Liver (tissue), 8 donors: ENCODE measurements at regions not wholly inside any gene's neighbourhood (a gene's known extent, or its start where the extent isn't known, plus 50 kb on each side); places are given as distances from the start of the nearest gene placed in this dataset.

ENCODE experiments used
- DNase-seq: peaks from one replicate; pipeline ENCODE4 v3.0.0-alpha.2; 2017; ENCODE audit warnings: low spot score
- H3K27ac ChIP-seq, 2 donors: one replicate each; pipeline ENCODE4 v1.7.0; 2013; ENCODE audit warnings: inconsistent platforms in 2 of 2, low read length in 2 of 2, control low read depth in 1 of 2, low read depth in 1 of 2, mild to moderate bottlenecking in 1 of 2
- H3K27me3 ChIP-seq, 4 donors: one replicate each; pipeline versions ENCODE4 v1.6.1 to v1.7.0; 2013; ENCODE audit warnings: low read length in 3 of 4, inconsistent platforms in 1 of 4, mild to moderate bottlenecking in 1 of 4, moderate library complexity in 1 of 4; ENCODE audit not compliant: control insufficient read depth in 4 of 4, insufficient read depth in 4 of 4
- H3K36me3 ChIP-seq, 4 donors: one replicate each; pipeline versions ENCODE4 v1.6.1 to v1.7.0; 2013; ENCODE audit warnings: low read length in 3 of 4, mild to moderate bottlenecking in 3 of 4, low read depth in 1 of 4, moderate library complexity in 1 of 4; ENCODE audit not compliant: control insufficient read depth in 4 of 4, insufficient read depth in 3 of 4
- H3K4me1 ChIP-seq, 4 donors: one replicate each; pipeline versions ENCODE4 v1.6.1 to v1.7.0; 2013; ENCODE audit warnings: low read length in 3 of 4, mild to moderate bottlenecking in 3 of 4, moderate library complexity in 1 of 4; ENCODE audit not compliant: control insufficient read depth in 4 of 4, insufficient read depth in 4 of 4
- H3K4me3 ChIP-seq, 3 donors: one replicate each; pipeline versions ENCODE4 v1.6.1 to v1.7.0; 2013; ENCODE audit warnings: low read length in 3 of 3, control low read depth in 1 of 3, low read depth in 1 of 3, mild to moderate bottlenecking in 1 of 3
- H3K9ac ChIP-seq, 2 donors: one replicate each; pipeline ENCODE4 v1.7.0; 2013; ENCODE audit warnings: low read length in 2 of 2, mild to moderate bottlenecking in 2 of 2, moderate library complexity in 2 of 2, control low read depth in 1 of 2, low read depth in 1 of 2
- H3K9me3 ChIP-seq, 4 donors: one replicate each; pipeline versions ENCODE4 v1.6.1 to v1.7.0; 2013; ENCODE audit warnings: low read length in 3 of 4; ENCODE audit not compliant: control insufficient read depth in 4 of 4
- ATF3 ChIP-seq: IDR thresholded peaks from 2 replicates; pipeline ENCODE4 v1.6.1; 2016; ENCODE audit warnings: antibody characterized with exemption
- CTCF ChIP-seq: fragments of 150-350 bp; IDR thresholded peaks from 2 replicates; pipeline ENCODE4 v1.5.1; 2017; ENCODE audit warnings: improper control_type of control experiment, low read depth, low read length; ENCODE audit not compliant: missing input control
- EGR1 ChIP-seq, 2 donors: IDR thresholded peaks; 2 replicates each; pipeline ENCODE4 v1.6.1; 2016 to 2018; ENCODE audit warnings: antibody characterized with exemption in 2 of 2, low read depth in 2 of 2
- FOXA1 ChIP-seq: IDR thresholded peaks from 2 replicates; pipeline ENCODE4 v1.6.1; 2016; ENCODE audit warnings: antibody characterized with exemption
- FOXA2 ChIP-seq: IDR thresholded peaks from 2 replicates; pipeline ENCODE4 v1.6.1; 2016; ENCODE audit warnings: antibody characterized with exemption
- GABPA ChIP-seq, 2 donors: IDR thresholded peaks in 1 of 2; conservative IDR thresholded peaks in 1 of 2; 2 replicates each; pipeline ENCODE4 v1.6.1; 2016; ENCODE audit warnings: antibody characterized with exemption in 2 of 2, mild to moderate bottlenecking in 1 of 2, moderate library complexity in 1 of 2
- HNF4A ChIP-seq, 2 donors: conservative IDR thresholded peaks; 2 replicates each; pipeline ENCODE4 v1.6.1; 2016; ENCODE audit warnings: antibody characterized with exemption in 2 of 2, mild to moderate bottlenecking in 2 of 2
- HNF4G ChIP-seq: IDR thresholded peaks from 2 replicates; pipeline ENCODE4 v1.6.1; 2016; ENCODE audit warnings: antibody characterized with exemption
- JUND ChIP-seq, 2 donors: IDR thresholded peaks; 2 replicates each; pipeline ENCODE4 v1.6.1; 2016; ENCODE audit warnings: antibody characterized with exemption in 2 of 2
- NR2F2 ChIP-seq: IDR thresholded peaks from 2 replicates; pipeline ENCODE4 v1.6.1; 2016; ENCODE audit warnings: antibody characterized with exemption
- RAD21 ChIP-seq, 2 donors: IDR thresholded peaks; 2 replicates each; pipeline ENCODE4 v1.6.1; 2016; ENCODE audit warnings: antibody characterized with exemption in 2 of 2, mild to moderate bottlenecking in 2 of 2
- RXRA ChIP-seq, 2 donors: IDR thresholded peaks; 2 replicates each; pipeline ENCODE4 v1.6.1; 2017 to 2018; ENCODE audit warnings: antibody characterized with exemption in 2 of 2, mild to moderate bottlenecking in 1 of 2
- SP1 ChIP-seq: IDR thresholded peaks from 2 replicates; pipeline ENCODE4 v1.6.1; 2018; ENCODE audit warnings: antibody characterized with exemption, mild to moderate bottlenecking
- TAF1 ChIP-seq: conservative IDR thresholded peaks from 2 replicates; pipeline ENCODE4 v1.6.1; 2016; ENCODE audit warnings: antibody characterized with exemption, mild to moderate bottlenecking
- YY1 ChIP-seq: IDR thresholded peaks from 2 replicates; pipeline ENCODE4 v1.6.1; 2016; ENCODE audit warnings: antibody characterized with exemption, mild to moderate bottlenecking
- WGBS: extraction: QIAGEN DNeasy Blood & Tissue Kit; methylation state at CpG from one replicate; pipeline ENCODE4 v1.1.7; 2013; 5-methylcytosine and 5-hydroxymethylcytosine counted together
- TF ChIP-seq, protein P1 (sequence below): IDR thresholded peaks from 2 replicates; pipeline ENCODE4 v1.6.1; 2016; ENCODE audit warnings: antibody characterized with exemption
- TF ChIP-seq, protein P2 (sequence below): IDR thresholded peaks from 2 replicates; pipeline ENCODE4 v1.6.1; 2016; ENCODE audit warnings: antibody characterized with exemption, mild to moderate bottlenecking
- TF ChIP-seq, protein P3 (sequence below): IDR thresholded peaks from 2 replicates; pipeline ENCODE4 v1.6.1; 2016; ENCODE audit warnings: antibody characterized with exemption
- donor health status: healthy.
- donor health status: healthy.
- donor health status: healthy.
- donor health status: healthy.
- donor health status: healthy.

GRCh38 chr7:124577256-124577655, 188.3 kb downstream of the GPR37 start:
- Histone ChIP-seq H3K4me3 (no peak overlapping the region), H3K36me3 (no peaks in the 10 kb centered on the region), H3K27ac (no peak overlapping the region), H3K27me3 (no peaks in the 10 kb centered on the region), H3K9me3 (no peaks in the 10 kb centered on the region), H3K9ac (no peak overlapping the region), H3K4me1 (no peaks in the 10 kb centered on the region)
- TF ChIP-seq SP1 (no peak), HNF4G (no peak), YY1 (no peak), RAD21 (IDR thresholded peaks at IDR 0.05) (no peak)
- DNase-seq: no peak
- WGBS: 75% methylated on average over 2 of the region's 2 CpGs

- no peak overlapping the region for H3K27ac ChIP-seq
- no peak overlapping the region for H3K4me3 ChIP-seq
- H3K27me3 ChIP-seq: no peaks in the 10 kb centered on the region
- no peak for DNase-seq
- no peaks in the 10 kb centered on the region for H3K4me1 ChIP-seq
- no peaks in the 10 kb centered on the region for H3K9me3 ChIP-seq
- H3K9ac ChIP-seq: no peak overlapping the region
- TF ChIP-seq EGR1 (IDR thresholded peaks at IDR 0.05; ENCODE audit: low read depth in 2 of 2): no peak
- TF ChIP-seq GABPA (IDR thresholded peaks at IDR 0.05 in 1 of 2, conservative IDR thresholded peaks at IDR 0.05 in 1 of 2): no peak
- no peak for TF ChIP-seq JUND (IDR thresholded peaks at IDR 0.05)
- no peak for TF ChIP-seq YY1
- TF ChIP-seq, protein P1, sequence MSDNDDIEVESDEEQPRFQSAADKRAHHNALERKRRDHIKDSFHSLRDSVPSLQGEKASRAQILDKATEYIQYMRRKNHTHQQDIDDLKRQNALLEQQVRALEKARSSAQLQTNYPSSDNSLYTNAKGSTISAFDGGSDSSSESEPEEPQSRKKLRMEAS: no peak
- TF ChIP-seq CTCF: no peak
- no peak for TF ChIP-seq RAD21 (IDR thresholded peaks at IDR 0.05)
- TF ChIP-seq HNF4G: no peak
- TF ChIP-seq NR2F2: no peak
- no peak for TF ChIP-seq ATF3
- no peak for TF ChIP-seq RXRA (IDR thresholded peaks at IDR 0.05)
- TF ChIP-seq FOXA2: no peak
- no peak for TF ChIP-seq HNF4A (conservative IDR thresholded peaks at IDR 0.05)
- no peak for TF ChIP-seq FOXA1
- no peak for TF ChIP-seq SP1
- TF ChIP-seq, protein P2, sequence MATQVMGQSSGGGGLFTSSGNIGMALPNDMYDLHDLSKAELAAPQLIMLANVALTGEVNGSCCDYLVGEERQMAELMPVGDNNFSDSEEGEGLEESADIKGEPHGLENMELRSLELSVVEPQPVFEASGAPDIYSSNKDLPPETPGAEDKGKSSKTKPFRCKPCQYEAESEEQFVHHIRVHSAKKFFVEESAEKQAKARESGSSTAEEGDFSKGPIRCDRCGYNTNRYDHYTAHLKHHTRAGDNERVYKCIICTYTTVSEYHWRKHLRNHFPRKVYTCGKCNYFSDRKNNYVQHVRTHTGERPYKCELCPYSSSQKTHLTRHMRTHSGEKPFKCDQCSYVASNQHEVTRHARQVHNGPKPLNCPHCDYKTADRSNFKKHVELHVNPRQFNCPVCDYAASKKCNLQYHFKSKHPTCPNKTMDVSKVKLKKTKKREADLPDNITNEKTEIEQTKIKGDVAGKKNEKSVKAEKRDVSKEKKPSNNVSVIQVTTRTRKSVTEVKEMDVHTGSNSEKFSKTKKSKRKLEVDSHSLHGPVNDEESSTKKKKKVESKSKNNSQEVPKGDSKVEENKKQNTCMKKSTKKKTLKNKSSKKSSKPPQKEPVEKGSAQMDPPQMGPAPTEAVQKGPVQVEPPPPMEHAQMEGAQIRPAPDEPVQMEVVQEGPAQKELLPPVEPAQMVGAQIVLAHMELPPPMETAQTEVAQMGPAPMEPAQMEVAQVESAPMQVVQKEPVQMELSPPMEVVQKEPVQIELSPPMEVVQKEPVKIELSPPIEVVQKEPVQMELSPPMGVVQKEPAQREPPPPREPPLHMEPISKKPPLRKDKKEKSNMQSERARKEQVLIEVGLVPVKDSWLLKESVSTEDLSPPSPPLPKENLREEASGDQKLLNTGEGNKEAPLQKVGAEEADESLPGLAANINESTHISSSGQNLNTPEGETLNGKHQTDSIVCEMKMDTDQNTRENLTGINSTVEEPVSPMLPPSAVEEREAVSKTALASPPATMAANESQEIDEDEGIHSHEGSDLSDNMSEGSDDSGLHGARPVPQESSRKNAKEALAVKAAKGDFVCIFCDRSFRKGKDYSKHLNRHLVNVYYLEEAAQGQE: no peak
- TF ChIP-seq TAF1: no peak
- TF ChIP-seq, protein P3, sequence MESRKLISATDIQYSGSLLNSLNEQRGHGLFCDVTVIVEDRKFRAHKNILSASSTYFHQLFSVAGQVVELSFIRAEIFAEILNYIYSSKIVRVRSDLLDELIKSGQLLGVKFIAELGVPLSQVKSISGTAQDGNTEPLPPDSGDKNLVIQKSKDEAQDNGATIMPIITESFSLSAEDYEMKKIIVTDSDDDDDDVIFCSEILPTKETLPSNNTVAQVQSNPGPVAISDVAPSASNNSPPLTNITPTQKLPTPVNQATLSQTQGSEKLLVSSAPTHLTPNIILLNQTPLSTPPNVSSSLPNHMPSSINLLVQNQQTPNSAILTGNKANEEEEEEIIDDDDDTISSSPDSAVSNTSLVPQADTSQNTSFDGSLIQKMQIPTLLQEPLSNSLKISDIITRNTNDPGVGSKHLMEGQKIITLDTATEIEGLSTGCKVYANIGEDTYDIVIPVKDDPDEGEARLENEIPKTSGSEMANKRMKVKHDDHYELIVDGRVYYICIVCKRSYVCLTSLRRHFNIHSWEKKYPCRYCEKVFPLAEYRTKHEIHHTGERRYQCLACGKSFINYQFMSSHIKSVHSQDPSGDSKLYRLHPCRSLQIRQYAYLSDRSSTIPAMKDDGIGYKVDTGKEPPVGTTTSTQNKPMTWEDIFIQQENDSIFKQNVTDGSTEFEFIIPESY: no peak
- no peaks in the 10 kb centered on the region for H3K36me3 ChIP-seq
- 84% methylated on average over 3 of the region's 3 CpGs for WGBS
Measured at GRCh38 chr7:124575176-124575575, 190.4 kb downstream of the GPR37 start.
